GM23338 (cell line): ENCODE measurements at regions not wholly inside any gene's neighbourhood (a gene's known extent, or its start where the extent isn't known, plus 50 kb on each side); places are given as distances from the start of the nearest gene placed in this dataset.

Source experiments
- ATAC-seq: fragments of 200-7000 bp; cut with Tn5 transposase; 3 replicates; pipeline ENCODE4 v1.9.1; 2020
- DNase-seq: peaks from one replicate; pipeline ENCODE4 v3.0.0-alpha.2; 2015; ENCODE audit warnings: low spot score
- H2AFZ ChIP-seq: fragments of 200-600 bp; sonication (generic); 2 replicates; pipeline ENCODE4 v1.8.0; 2016; ENCODE audit warnings: antibody characterized with exemption, mild to moderate bottlenecking, moderate library complexity
- H3F3A ChIP-seq: fragments of 200-600 bp; sonication (generic); replicated peaks from 2 replicates; pipeline ENCODE4 v1.8.0; 2017; ENCODE audit warnings: antibody characterized with exemption, mixed run types, low read depth
- H3K27ac ChIP-seq: fragments of 200-600 bp; sonication (generic); 2 replicates; pipeline ENCODE4 v1.6.1; 2016; ENCODE audit warnings: low read depth
- H3K27me3 ChIP-seq: fragments of 200-600 bp; sonication (generic); 2 replicates; pipeline ENCODE4 v1.8.0; 2016; ENCODE audit warnings: mild to moderate bottlenecking, mixed run types, moderate library complexity; ENCODE audit not compliant: insufficient read depth
- H3K36me3 ChIP-seq: fragments of 200-600 bp; sonication (generic); 2 replicates; pipeline ENCODE4 v1.8.0; 2016; ENCODE audit warnings: mild to moderate bottlenecking; ENCODE audit not compliant: insufficient read depth
- H3K4me1 ChIP-seq: fragments of 200-600 bp; sonication (generic); 2 replicates; pipeline ENCODE4 v1.8.0; 2016; ENCODE audit warnings: mild to moderate bottlenecking, moderate library complexity; ENCODE audit not compliant: insufficient read depth
- H3K4me2 ChIP-seq: fragments of 200-600 bp; sonication (generic); 2 replicates; pipeline ENCODE4 v1.7.1; 2017; ENCODE audit warnings: mixed run types
- H3K4me3 ChIP-seq: fragments of 200-600 bp; sonication (generic); 2 replicates; pipeline ENCODE4 v1.6.1; 2016; ENCODE audit warnings: mixed run types
- H3K79me2 ChIP-seq: fragments of 200-600 bp; sonication (generic); replicated peaks from 2 replicates; pipeline ENCODE4 v1.8.0; 2017; ENCODE audit warnings: mild to moderate bottlenecking; ENCODE audit not compliant: insufficient read depth
- H3K9me2 ChIP-seq: fragments of 200-600 bp; sonication (generic); 2 replicates; pipeline ENCODE4 v1.8.0; 2017; ENCODE audit not compliant: insufficient read depth
- H4K20me1 ChIP-seq: fragments of 200-600 bp; sonication (generic); replicated peaks from 2 replicates; pipeline ENCODE4 v1.8.0; 2017; ENCODE audit warnings: mild to moderate bottlenecking; ENCODE audit not compliant: insufficient read depth
- H3K27ac Mint-ChIP-seq: 2 replicates; pipeline ENCODE4 v1.8.0; 2020; ENCODE audit warnings: inconsistent platforms, mild to moderate bottlenecking, moderate library complexity, mixed read lengths
- H3K27me3 Mint-ChIP-seq: 3 replicates; pipeline ENCODE4 v1.8.0; 2022; ENCODE audit warnings: low read depth, mild to moderate bottlenecking, moderate library complexity, mixed read lengths, inconsistent platforms; ENCODE audit not compliant: insufficient read depth, poor library complexity
- H3K36me3 Mint-ChIP-seq: 3 replicates; pipeline ENCODE4 v1.8.0; 2021; ENCODE audit warnings: low read depth, mild to moderate bottlenecking, inconsistent platforms, moderate library complexity, mixed read lengths
- H3K4me1 Mint-ChIP-seq: 3 replicates; pipeline ENCODE4 v1.8.0; 2020; ENCODE audit warnings: mild to moderate bottlenecking, inconsistent platforms, mixed read lengths
- H3K4me3 Mint-ChIP-seq: 3 replicates; pipeline ENCODE4 v1.8.0; 2021; ENCODE audit warnings: moderate library complexity, mild to moderate bottlenecking, inconsistent platforms, mixed read lengths
- H3K9me3 Mint-ChIP-seq: 3 replicates; pipeline ENCODE4 v1.8.0; 2020; ENCODE audit warnings: moderate library complexity, mild to moderate bottlenecking, inconsistent platforms, mixed read lengths
- CREB1 ChIP-seq: fragments of 250-450 bp; sonication (Bioruptor Pico); IDR thresholded peaks from 2 replicates; pipeline ENCODE4 v1.5.0; 2020; ENCODE audit warnings: low read depth, mild to moderate bottlenecking, moderate library complexity
- EZH2phosphoT487 ChIP-seq: fragments of 200-600 bp; sonication (generic); IDR thresholded peaks from one replicate; pipeline ENCODE4 v1.8.1; 2018; ENCODE audit warnings: antibody characterized with exemption; ENCODE audit not compliant: unreplicated experiment
- JUNB ChIP-seq: IDR thresholded peaks from one replicate; pipeline ENCODE4 v1.6.1; 2016; ENCODE audit warnings: antibody characterized with exemption; ENCODE audit not compliant: unreplicated experiment
- NANOG ChIP-seq: IDR thresholded peaks from 2 replicates; pipeline ENCODE4 v1.6.1; 2016; ENCODE audit warnings: antibody characterized with exemption, borderline replicate concordance
- POLR2AphosphoS5 ChIP-seq: IDR thresholded peaks from 2 replicates; pipeline ENCODE4 v1.6.1; 2016; ENCODE audit warnings: antibody characterized with exemption, low read depth
- STAT1 ChIP-seq: IDR thresholded peaks from one replicate; pipeline ENCODE4 v1.6.1; 2016; ENCODE audit warnings: antibody characterized with exemption; ENCODE audit not compliant: unreplicated experiment
- ZNF114 ChIP-seq: fragments of 250-450 bp; sonication (Bioruptor Pico); IDR thresholded peaks from 2 replicates; pipeline ENCODE4 v1.5.0; 2020; ENCODE audit warnings: mild to moderate bottlenecking, moderate library complexity
- ZNF331 ChIP-seq: fragments of 250-450 bp; sonication (Bioruptor Pico); IDR thresholded peaks from 2 replicates; pipeline ENCODE4 v1.5.0; 2020; ENCODE audit warnings: low read depth, mild to moderate bottlenecking, moderate library complexity
- TF ChIP-seq, protein P1 (sequence below): IDR thresholded peaks from 2 replicates; pipeline ENCODE4 v1.6.1; 2016; ENCODE audit warnings: antibody characterized with exemption
- TF ChIP-seq, protein P2 (sequence below), 2 experiments: fragments of 200-600 bp in 1 of 2; sonication (generic) in 1 of 2; conservative IDR thresholded peaks; 2 replicates each; pipeline versions ENCODE4 v1.5.1 to v1.6.1; 2016 to 2017; ENCODE audit warnings: antibody characterized with exemption in 2 of 2, low read depth in 2 of 2, mild to moderate bottlenecking in 2 of 2, moderate library complexity in 1 of 2
- TF ChIP-seq, protein P3 (sequence below): IDR thresholded peaks from one replicate; pipeline ENCODE4 v1.6.1; 2018; ENCODE audit warnings: antibody characterized with exemption; ENCODE audit not compliant: unreplicated experiment

DNA sequence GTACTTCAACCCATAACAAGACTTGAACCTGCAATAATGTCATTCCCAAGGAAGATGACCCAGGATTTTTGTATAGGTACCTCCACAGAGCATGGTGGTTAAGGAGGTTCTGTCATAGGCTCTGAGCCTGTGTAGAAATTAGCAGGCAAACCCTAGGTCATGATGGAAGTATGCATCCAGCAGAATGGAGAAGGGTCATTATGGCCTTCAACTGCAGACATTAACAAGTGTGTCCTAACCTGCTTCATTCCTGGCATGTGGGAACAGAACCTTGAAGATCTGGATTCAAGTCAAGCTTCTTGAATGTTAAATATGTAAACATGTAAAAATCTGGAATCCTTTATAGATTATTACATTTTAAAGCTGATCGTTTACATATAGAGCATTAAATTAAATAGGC, 116.2 kb upstream of the SLC38A4 start (continued):
- TF ChIP-seq JUNB (no peak), STAT1 (no peak), POLR2AphosphoS5 (no peak), EZH2phosphoT487 (no peak), ZNF114 (CRISPR knock-in tag) (no peak), CREB1 (no peak)
- TF ChIP-seq, protein P1, sequence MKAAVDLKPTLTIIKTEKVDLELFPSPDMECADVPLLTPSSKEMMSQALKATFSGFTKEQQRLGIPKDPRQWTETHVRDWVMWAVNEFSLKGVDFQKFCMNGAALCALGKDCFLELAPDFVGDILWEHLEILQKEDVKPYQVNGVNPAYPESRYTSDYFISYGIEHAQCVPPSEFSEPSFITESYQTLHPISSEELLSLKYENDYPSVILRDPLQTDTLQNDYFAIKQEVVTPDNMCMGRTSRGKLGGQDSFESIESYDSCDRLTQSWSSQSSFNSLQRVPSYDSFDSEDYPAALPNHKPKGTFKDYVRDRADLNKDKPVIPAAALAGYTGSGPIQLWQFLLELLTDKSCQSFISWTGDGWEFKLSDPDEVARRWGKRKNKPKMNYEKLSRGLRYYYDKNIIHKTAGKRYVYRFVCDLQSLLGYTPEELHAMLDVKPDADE: no peak
- TF ChIP-seq, protein P2, sequence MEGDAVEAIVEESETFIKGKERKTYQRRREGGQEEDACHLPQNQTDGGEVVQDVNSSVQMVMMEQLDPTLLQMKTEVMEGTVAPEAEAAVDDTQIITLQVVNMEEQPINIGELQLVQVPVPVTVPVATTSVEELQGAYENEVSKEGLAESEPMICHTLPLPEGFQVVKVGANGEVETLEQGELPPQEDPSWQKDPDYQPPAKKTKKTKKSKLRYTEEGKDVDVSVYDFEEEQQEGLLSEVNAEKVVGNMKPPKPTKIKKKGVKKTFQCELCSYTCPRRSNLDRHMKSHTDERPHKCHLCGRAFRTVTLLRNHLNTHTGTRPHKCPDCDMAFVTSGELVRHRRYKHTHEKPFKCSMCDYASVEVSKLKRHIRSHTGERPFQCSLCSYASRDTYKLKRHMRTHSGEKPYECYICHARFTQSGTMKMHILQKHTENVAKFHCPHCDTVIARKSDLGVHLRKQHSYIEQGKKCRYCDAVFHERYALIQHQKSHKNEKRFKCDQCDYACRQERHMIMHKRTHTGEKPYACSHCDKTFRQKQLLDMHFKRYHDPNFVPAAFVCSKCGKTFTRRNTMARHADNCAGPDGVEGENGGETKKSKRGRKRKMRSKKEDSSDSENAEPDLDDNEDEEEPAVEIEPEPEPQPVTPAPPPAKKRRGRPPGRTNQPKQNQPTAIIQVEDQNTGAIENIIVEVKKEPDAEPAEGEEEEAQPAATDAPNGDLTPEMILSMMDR (conservative IDR thresholded peaks at IDR 0.05; ENCODE audit: low read depth in 2 of 2): no peak

DNA sequence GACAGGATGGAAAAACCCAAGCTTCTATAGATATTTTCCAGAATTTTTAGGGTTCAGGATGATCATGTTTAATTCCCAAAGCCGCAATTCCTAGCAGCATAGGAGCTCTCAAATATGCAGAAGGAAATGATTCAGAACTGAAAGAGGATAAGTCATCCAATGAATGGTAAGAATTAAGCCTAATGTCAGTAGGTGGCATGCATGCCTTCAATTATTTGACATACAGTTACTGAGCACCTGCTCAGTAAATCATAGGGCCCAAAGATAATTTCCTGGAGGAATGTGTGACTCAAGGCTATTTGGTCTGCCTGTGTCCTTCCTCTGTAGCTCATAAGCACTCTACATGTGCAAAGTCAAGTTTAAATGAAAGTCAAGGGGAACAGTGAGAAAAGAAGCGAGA, 116.8 kb upstream of the SLC38A4 start:
- H3K27me3 ChIP-seq: no peaks in the 10 kb centered on the region
- no peaks in the 10 kb centered on the region; the same call in 2 of the 3 replicates for H3K9me3 Mint-ChIP-seq
- no peaks in the 10 kb centered on the region for H3K27me3 Mint-ChIP-seq
- H3K9me2 ChIP-seq: no peaks in the 10 kb centered on the region
- TF ChIP-seq EZH2phosphoT487 (no peak), CREB1 (no peak), JUNB (no peak), POLR2AphosphoS5 (no peak), NANOG (no peak), ZNF331 (no peak)
- TF ChIP-seq, protein P1: no peak
- TF ChIP-seq, protein P3, sequence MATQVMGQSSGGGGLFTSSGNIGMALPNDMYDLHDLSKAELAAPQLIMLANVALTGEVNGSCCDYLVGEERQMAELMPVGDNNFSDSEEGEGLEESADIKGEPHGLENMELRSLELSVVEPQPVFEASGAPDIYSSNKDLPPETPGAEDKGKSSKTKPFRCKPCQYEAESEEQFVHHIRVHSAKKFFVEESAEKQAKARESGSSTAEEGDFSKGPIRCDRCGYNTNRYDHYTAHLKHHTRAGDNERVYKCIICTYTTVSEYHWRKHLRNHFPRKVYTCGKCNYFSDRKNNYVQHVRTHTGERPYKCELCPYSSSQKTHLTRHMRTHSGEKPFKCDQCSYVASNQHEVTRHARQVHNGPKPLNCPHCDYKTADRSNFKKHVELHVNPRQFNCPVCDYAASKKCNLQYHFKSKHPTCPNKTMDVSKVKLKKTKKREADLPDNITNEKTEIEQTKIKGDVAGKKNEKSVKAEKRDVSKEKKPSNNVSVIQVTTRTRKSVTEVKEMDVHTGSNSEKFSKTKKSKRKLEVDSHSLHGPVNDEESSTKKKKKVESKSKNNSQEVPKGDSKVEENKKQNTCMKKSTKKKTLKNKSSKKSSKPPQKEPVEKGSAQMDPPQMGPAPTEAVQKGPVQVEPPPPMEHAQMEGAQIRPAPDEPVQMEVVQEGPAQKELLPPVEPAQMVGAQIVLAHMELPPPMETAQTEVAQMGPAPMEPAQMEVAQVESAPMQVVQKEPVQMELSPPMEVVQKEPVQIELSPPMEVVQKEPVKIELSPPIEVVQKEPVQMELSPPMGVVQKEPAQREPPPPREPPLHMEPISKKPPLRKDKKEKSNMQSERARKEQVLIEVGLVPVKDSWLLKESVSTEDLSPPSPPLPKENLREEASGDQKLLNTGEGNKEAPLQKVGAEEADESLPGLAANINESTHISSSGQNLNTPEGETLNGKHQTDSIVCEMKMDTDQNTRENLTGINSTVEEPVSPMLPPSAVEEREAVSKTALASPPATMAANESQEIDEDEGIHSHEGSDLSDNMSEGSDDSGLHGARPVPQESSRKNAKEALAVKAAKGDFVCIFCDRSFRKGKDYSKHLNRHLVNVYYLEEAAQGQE: no peak
- H3K4me1 Mint-ChIP-seq: peaks cover 4% of the 10 kb centered on the region; the same call in 2 of the 3 replicates
- H4K20me1 ChIP-seq: no peaks in the 10 kb centered on the region
- H3K4me2 ChIP-seq: no peak overlapping the region
- H3K4me3 ChIP-seq: no peak overlapping the region
- H3F3A ChIP-seq: no peaks in the 10 kb centered on the region
- no peak overlapping the region for H2AFZ ChIP-seq
- no peak overlapping the region for H3K4me3 Mint-ChIP-seq
- no peaks in the 10 kb centered on the region for H3K79me2 ChIP-seq
- no peak overlapping the region for H3K27ac Mint-ChIP-seq
- no peak overlapping the region for H3K27ac ChIP-seq
- H3K36me3 Mint-ChIP-seq: no peaks in the 10 kb centered on the region
- H3K36me3 ChIP-seq: no peaks in the 10 kb centered on the region
- DNase-seq (no peak), ATAC-seq (no peak)
- H3K4me1 ChIP-seq: no peaks in the 10 kb centered on the region
